Germinal center (tissue), 1 donor: ENCODE measurements at regions not wholly inside any gene's neighbourhood (a gene's known extent, or its start where the extent isn't known, plus 50 kb on each side); places are given as distances from the start of the nearest gene placed in this dataset.

Source experiments
- DNase-seq: peaks from one replicate; pipeline ENCODE4 v3.0.0; 2012; ENCODE audit warnings: mixed read lengths, low spot score

- DNase-seq: no peak
Measured at GRCh38 chr11:119982517-119983239, 155.2 kb downstream of the TRIM29 start.

GRCh38 chr11:119980431-119980830, 157.5 kb downstream of the TRIM29 start:
- DNase-seq: no peak

GRCh38 chr11:119979701-119980100, 158.2 kb downstream of the TRIM29 start:
- DNase-seq: no peak

- no peak for DNase-seq
Measured at GRCh38 chr11:119978696-119979095, 159.2 kb downstream of the TRIM29 start.

- DNase-seq: no peak
Measured at GRCh38 chr11:119977881-119978280, 160.0 kb downstream of the TRIM29 start.

GRCh38 chr11:119977561-119977860, 160.4 kb downstream of the TRIM29 start:
- DNase-seq: no peak

GRCh38 chr11:119976805-119977560, 160.9 kb downstream of the TRIM29 start:
- no peak for DNase-seq

GRCh38 chr11:119975561-119976152, 162.3 kb downstream of the TRIM29 start:
- no peak for DNase-seq

GRCh38 chr11:119974467-119974866, 163.4 kb downstream of the TRIM29 start:
- no peak for DNase-seq

GRCh38 chr11:119974051-119974450, 163.9 kb downstream of the TRIM29 start:
- no peak for DNase-seq

- no peak for DNase-seq
Measured at GRCh38 chr11:119972281-119972680, 165.6 kb downstream of the TRIM29 start.

GRCh38 chr11:119970555-119971304, 167.2 kb downstream of the TRIM29 start:
- no peak for DNase-seq

- DNase-seq: no peak
Measured at GRCh38 chr11:119964136-119965025, 173.5 kb downstream of the TRIM29 start.

- no peak for DNase-seq
Measured at GRCh38 chr11:119957951-119958350, 180.0 kb downstream of the TRIM29 start.

GRCh38 chr11:119952441-119952840, 185.5 kb downstream of the TRIM29 start:
- no peak for DNase-seq

- no peak for DNase-seq
Measured at GRCh38 chr11:119943298-119943655, 194.6 kb downstream of the TRIM29 start.

- no peak for DNase-seq
Measured at GRCh38 chr11:119942583-119943297, 195.2 kb downstream of the TRIM29 start.

- DNase-seq: no peak
Measured at GRCh38 chr11:119941636-119942411, 196.1 kb downstream of the TRIM29 start.

- DNase-seq: no peak
Measured at GRCh38 chr11:119941171-119941570, 196.7 kb downstream of the TRIM29 start.

- no peak for DNase-seq
Measured at GRCh38 chr11:119940401-119940976, 197.4 kb downstream of the TRIM29 start.
